ENCODE measurements at regions not wholly inside any gene's neighbourhood (a gene's known extent, or its start where the extent isn't known, plus 50 kb on each side); places are given as distances from the start of the nearest gene placed in this dataset.
A peak's percentile ranks its signal among the peaks of the same experiment; 100 is the strongest.

DNA sequence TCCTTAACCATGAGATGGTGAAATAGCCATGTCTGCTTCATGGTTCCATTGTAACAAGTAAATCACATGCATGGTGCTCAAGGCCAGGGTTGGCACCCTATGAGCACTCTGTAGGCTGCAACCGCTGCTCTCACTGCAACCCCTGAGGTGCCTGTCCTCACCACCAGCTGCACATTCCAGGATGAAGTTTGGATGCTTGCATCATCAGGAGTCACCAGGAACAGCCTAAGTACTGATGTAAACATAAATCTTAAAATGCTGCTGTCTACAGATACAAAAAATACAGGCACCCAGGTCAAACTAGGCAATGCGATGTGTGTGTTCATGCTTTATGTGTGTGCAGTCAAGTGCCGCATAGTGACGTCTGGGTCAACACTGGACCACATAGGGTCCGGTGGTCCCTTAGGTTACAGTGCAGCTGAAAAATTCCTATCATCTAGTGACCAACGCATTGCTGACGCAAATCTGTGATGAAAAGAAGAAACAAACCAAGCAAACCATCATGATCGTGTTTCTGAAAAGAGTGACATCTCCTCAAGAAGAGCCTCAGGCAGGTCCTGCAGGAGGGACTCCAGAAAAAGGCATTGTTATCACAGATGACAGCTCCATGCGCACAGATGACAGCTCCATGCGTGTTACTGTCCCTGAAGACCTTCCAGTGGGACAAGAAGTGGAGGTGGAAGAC is 234.8 kb downstream of the AUH start:
- ChIA-PET POLR2A (no interaction called here), CTCF (interaction anchor here (1.0 kb wide), 1 partner anchor 211 kb away, joined by 7 read pairs; no protein-coding TSS in a partner anchor)
- no peaks in the 10 kb centered on the region for H3K27me3 ChIP-seq (ENCODE audit: control insufficient read depth, insufficient read depth, low read length)
- no peak overlapping the region for H3K4me3 ChIP-seq (ENCODE audit: low read depth, low read length)
- no peak for TF ChIP-seq CTCF (IDR thresholded peaks at IDR 0.05; ENCODE audit: low read depth, low read length)
- H3K27ac ChIP-seq (ENCODE audit: low read depth, low read length): peak overlapping the region; percentile 55
- DNase-seq (ENCODE audit: low read depth, low spot score): peak; percentile 68
- H3K9me3 ChIP-seq (ENCODE audit: control insufficient read depth, insufficient read depth, low read length): no peaks in the 10 kb centered on the region

- Histone ChIP-seq H3K27ac (ENCODE audit: low read depth, low read length) (no peak overlapping the region), H3K4me3 (ENCODE audit: low read depth, low read length) (no peak overlapping the region), H3K9me3 (ENCODE audit: control insufficient read depth, insufficient read depth, low read length) (no peaks in the 10 kb centered on the region), H3K27me3 (ENCODE audit: control insufficient read depth, insufficient read depth, low read length) (no peaks in the 10 kb centered on the region)
- no peak for DNase-seq (ENCODE audit: low read depth, low spot score)
- CTCF ChIA-PET: interaction anchor here (0.6 to 1.0 kb wide), 2 partner anchors 15 to 212 kb away, joined by 4 to 7 read pairs; no protein-coding TSS in a partner anchor
- POLR2A ChIA-PET: interaction anchor here (0.6 kb wide), 2 partner anchors 62 to 297 kb away, joined by 3 to 4 read pairs; no protein-coding TSS in a partner anchor
- no peak for TF ChIP-seq CTCF (IDR thresholded peaks at IDR 0.05; ENCODE audit: low read depth, low read length)
These were observed 234.1 kb downstream of the AUH start for GRCh38 chr9:91127653-91128052.

DNA sequence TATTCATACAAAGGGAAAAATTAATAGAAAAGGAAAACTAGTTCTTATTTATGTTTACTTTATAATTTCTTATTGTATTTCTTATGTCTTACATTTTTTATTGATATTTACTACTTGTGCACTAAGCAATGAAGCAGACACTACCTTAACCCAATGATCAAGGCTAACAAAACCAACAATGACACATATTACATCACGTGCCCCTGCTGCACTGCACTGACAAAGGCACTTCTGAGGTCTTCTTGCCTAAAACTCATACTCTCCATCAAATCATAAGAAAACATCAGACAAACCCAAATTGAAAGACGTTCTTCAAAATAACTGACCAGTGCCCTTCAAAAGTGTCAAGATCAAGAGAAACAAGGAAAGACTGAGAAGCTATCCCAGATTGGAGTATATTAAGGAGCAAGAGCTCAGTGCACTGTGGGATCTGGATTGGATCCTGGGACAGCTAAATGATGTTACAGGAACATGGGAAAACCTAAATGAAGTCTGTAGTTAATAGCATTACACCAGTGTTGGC is 230.9 kb downstream of the AUH start:
- H3K27ac ChIP-seq (ENCODE audit: low read depth, low read length): peak overlapping the region; percentile 95
- no peaks in the 10 kb centered on the region for H3K27me3 ChIP-seq (ENCODE audit: control insufficient read depth, insufficient read depth, low read length)
- ChIA-PET CTCF (no interaction called here), POLR2A (interaction anchor here (0.6 to 0.9 kb wide), 3 partner anchors 12 to 93 kb away, joined by 3 to 4 read pairs (median 3); no protein-coding TSS in a partner anchor)
- no peak for DNase-seq (ENCODE audit: low read depth, low spot score)
- no peak overlapping the region for H3K4me3 ChIP-seq (ENCODE audit: low read depth, low read length)
- H3K9me3 ChIP-seq (ENCODE audit: control insufficient read depth, insufficient read depth, low read length): no peaks in the 10 kb centered on the region
- TF ChIP-seq CTCF (IDR thresholded peaks at IDR 0.05; ENCODE audit: low read depth, low read length): no peak

GRCh38 chr9:91131433-91131839 is 230.3 kb downstream of the AUH start:
- no peak overlapping the region for H3K4me3 ChIP-seq (ENCODE audit: low read depth, low read length)
- ChIA-PET POLR2A (interaction anchor here (0.6 to 0.9 kb wide), 4 partner anchors 13 to 93 kb away, joined by 3 to 6 read pairs (median 4); no protein-coding TSS in a partner anchor), CTCF (interaction anchor here (1.3 kb wide), 1 partner anchor 292 kb away, joined by 4 read pairs; the partner anchor contains the start of gene NFIL3)
- TF ChIP-seq CTCF (IDR thresholded peaks at IDR 0.05; ENCODE audit: low read depth, low read length): no peak
- peak; percentile 92 for DNase-seq (ENCODE audit: low read depth, low spot score)
- H3K9me3 ChIP-seq (ENCODE audit: control insufficient read depth, insufficient read depth, low read length): no peaks in the 10 kb centered on the region
- H3K27me3 ChIP-seq (ENCODE audit: control insufficient read depth, insufficient read depth, low read length): no peaks in the 10 kb centered on the region
- H3K27ac ChIP-seq (ENCODE audit: low read depth, low read length): peak overlapping the region; percentile 95

DNA sequence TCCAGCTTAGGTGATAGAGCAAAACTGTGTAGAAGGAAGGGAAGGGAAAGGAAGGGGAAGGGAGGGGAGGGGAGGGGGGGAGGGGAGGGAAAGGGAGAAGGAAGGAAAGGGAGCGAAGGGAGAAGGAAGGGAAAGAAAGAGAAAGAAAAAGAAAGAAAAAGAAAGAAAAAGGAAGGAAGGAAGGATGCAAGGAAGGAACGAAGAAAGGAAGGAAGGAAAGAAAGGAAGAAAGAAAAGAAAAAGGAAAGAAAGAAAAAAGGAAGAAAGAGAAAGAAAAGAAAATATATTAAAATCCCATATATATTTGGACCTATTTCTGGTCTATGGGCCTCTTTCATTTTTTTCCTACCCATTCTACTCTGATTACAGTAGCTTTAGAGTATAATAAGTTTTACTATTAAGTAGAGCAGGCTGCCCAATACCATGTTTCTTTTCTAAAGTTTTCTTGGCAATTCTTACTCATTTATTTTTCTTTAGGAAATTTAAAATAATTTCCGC is 229.1 kb downstream of the AUH start:
- ChIA-PET CTCF (interaction anchor here (1.3 kb wide), 1 partner anchor 291 kb away, joined by 4 read pairs; the partner anchor contains the start of gene NFIL3), POLR2A (no interaction called here)
- TF ChIP-seq CTCF (IDR thresholded peaks at IDR 0.05; ENCODE audit: low read depth, low read length): no peak
- H3K4me3 ChIP-seq (ENCODE audit: low read depth, low read length): no peak overlapping the region
- DNase-seq (ENCODE audit: low read depth, low spot score): no peak
- no peaks in the 10 kb centered on the region for H3K9me3 ChIP-seq (ENCODE audit: control insufficient read depth, insufficient read depth, low read length)
- no peaks in the 10 kb centered on the region for H3K27me3 ChIP-seq (ENCODE audit: control insufficient read depth, insufficient read depth, low read length)
- H3K27ac ChIP-seq (ENCODE audit: low read depth, low read length): no peak overlapping the region

Measured in AG04450 (cell line).